Fibroblast of peridontal ligament (primary cell): ENCODE measurements at regions not wholly inside any gene's neighbourhood (a gene's known extent, or its start where the extent isn't known, plus 50 kb on each side); places are given as distances from the start of the nearest gene placed in this dataset.
"Not testable (repeated sequence)": the region's sequence is repeated elsewhere in the genome, so short reads cannot be mapped to it uniquely, and the experiment has no call there.

ENCODE experiments used
- DNase-seq: peaks from one replicate; pipeline ENCODE4 v3.0.0-alpha.2; 2010; ENCODE audit errors: extremely low read depth

GRCh38 chr6:12508553-12508952, 208.0 kb upstream of the PHACTR1 start:
- DNase-seq = no peak

- no peak for DNase-seq
Observed at GRCh38 chr6:12509060-12509459, 207.5 kb upstream of the PHACTR1 start.

- DNase-seq = peak; percentile 16
Observed at GRCh38 chr6:12516070-12516469, 200.5 kb upstream of the PHACTR1 start.

- no peak for DNase-seq
Observed at GRCh38 chr6:12522347-12522746, 194.2 kb upstream of the PHACTR1 start.

- DNase-seq = peak; percentile 37
Observed at GRCh38 chr6:12523726-12524125, 192.8 kb upstream of the PHACTR1 start.

- DNase-seq = no peak
Observed at GRCh38 chr6:12525276-12525675, 191.3 kb upstream of the PHACTR1 start.

- peak; percentile 9 for DNase-seq
Observed at GRCh38 chr6:12527339-12527738, 189.2 kb upstream of the PHACTR1 start.

GRCh38 chr6:12528136-12528535, 188.4 kb upstream of the PHACTR1 start:
- no peak for DNase-seq

- DNase-seq = no peak
Observed at GRCh38 chr6:12528581-12529363, 187.8 kb upstream of the PHACTR1 start.

- DNase-seq = no peak
Observed at GRCh38 chr6:12529364-12530019, 187.1 kb upstream of the PHACTR1 start.

GRCh38 chr6:12530345-12530744, 186.2 kb upstream of the PHACTR1 start:
- no peak for DNase-seq

GRCh38 chr6:12533586-12533985, 183.0 kb upstream of the PHACTR1 start:
- DNase-seq = no peak

- no peak for DNase-seq
Observed at GRCh38 chr6:12534069-12534853, 182.3 kb upstream of the PHACTR1 start.

- no peak for DNase-seq
Observed at GRCh38 chr6:12535586-12536314, 180.8 kb upstream of the PHACTR1 start.

GRCh38 chr6:12536416-12536815, 180.2 kb upstream of the PHACTR1 start:
- no peak for DNase-seq

- peak; percentile 21 for DNase-seq
Observed at GRCh38 chr6:12537389-12537788, 179.2 kb upstream of the PHACTR1 start.

GRCh38 chr6:12538881-12539357, 177.6 kb upstream of the PHACTR1 start:
- peak; percentile 54 for DNase-seq

- DNase-seq = not testable (repeated sequence)
Observed at GRCh38 chr6:12542319-12543115, 174.1 kb upstream of the PHACTR1 start.

GRCh38 chr6:12543953-12544352, 172.6 kb upstream of the PHACTR1 start:
- DNase-seq = no peak

GRCh38 chr6:12544821-12545565, 171.6 kb upstream of the PHACTR1 start:
- no peak for DNase-seq
